A673 (cell line): ENCODE measurements at regions not wholly inside any gene's neighbourhood (a gene's known extent, or its start where the extent isn't known, plus 50 kb on each side); places are given as distances from the start of the nearest gene placed in this dataset.

Source experiments
- BruUV-seq: library from RNA; stranded (reverse); fragments of 400-500 nt; replicated peaks from 2 replicates; lab custom pipeline; 2021; lab: Mats Ljungman, UMichigan
- CTCF ChIA-PET: fragments of 300-600 bp; sonication (Branson Sonifier 250); formaldehyde crosslinking; loops from one replicate; lab custom pipeline; 2022; ENCODE audit warnings: antibody characterized with exemption; lab: Charles Lee
- POLR2A ChIA-PET: fragments of 300-600 bp; sonication (Branson Sonifier 250); formaldehyde crosslinking; loops from one replicate; lab custom pipeline; 2022; ENCODE audit warnings: antibody characterized with exemption; ENCODE audit not compliant: low non-redundant PET; lab: Charles Lee
- DNase-seq: peaks from one replicate; pipeline ENCODE4 v3.0.0-alpha.2; 2015; ENCODE audit warnings: low spot score
- H3K27ac ChIP-seq: fragments of 200-600 bp; sonication (generic); 2 replicates; pipeline ENCODE4 v1.5.1; 2016; ENCODE audit warnings: mixed run types, low read depth, mild to moderate bottlenecking, mixed read lengths, antibody characterized with exemption, low read length; ENCODE audit not compliant: poor library complexity, severe bottlenecking
- H3K27me3 ChIP-seq: fragments of 200-600 bp; sonication (generic); replicated peaks from 2 replicates; pipeline ENCODE4 v1.6.1; 2017; ENCODE audit warnings: mixed run types, low read depth, mild to moderate bottlenecking, mixed read lengths, antibody characterized with exemption, low read length; ENCODE audit not compliant: insufficient read depth, poor library complexity
- H3K36me3 ChIP-seq: fragments of 200-600 bp; sonication (generic); 2 replicates; pipeline ENCODE4 v1.6.1; 2016; ENCODE audit warnings: mixed run types, mild to moderate bottlenecking, mixed read lengths, antibody characterized with exemption, low read length; ENCODE audit not compliant: insufficient read depth, poor library complexity, severe bottlenecking
- H3K4me1 ChIP-seq: fragments of 200-600 bp; sonication (generic); 2 replicates; pipeline ENCODE4 v1.6.1; 2017; ENCODE audit warnings: mixed run types, mild to moderate bottlenecking, mixed read lengths, antibody characterized with exemption, low read length; ENCODE audit not compliant: insufficient read depth, poor library complexity, severe bottlenecking
- H3K4me3 ChIP-seq: fragments of 200-600 bp; sonication (generic); 2 replicates; pipeline ENCODE4 v1.5.1; 2016; ENCODE audit warnings: low read depth, mixed run types, mild to moderate bottlenecking, mixed read lengths, low read length; ENCODE audit not compliant: poor library complexity, severe bottlenecking
- H3K9me3 ChIP-seq: fragments of 200-600 bp; sonication (generic); 2 replicates; pipeline ENCODE4 v1.6.1; 2016; ENCODE audit warnings: mixed run types, low read depth, mild to moderate bottlenecking, mixed read lengths, antibody characterized with exemption, low read length; ENCODE audit not compliant: poor library complexity, severe bottlenecking
- EZH2 ChIP-seq: fragments of 200-600 bp; sonication (generic); IDR thresholded peaks from 2 replicates; pipeline ENCODE4 v1.6.1; 2017; ENCODE audit warnings: borderline replicate concordance, low read depth, mild to moderate bottlenecking, mixed read lengths, antibody characterized with exemption, low read length; ENCODE audit not compliant: poor library complexity, severe bottlenecking
- intact Hi-C: fragments of 100-400 bp; cut with micrococcal nuclease; formaldehyde crosslinking; loops from one replicate; pipeline ENCODE4 v1.10.0; 2022; ENCODE audit not compliant: unreplicated experiment
- TF ChIP-seq, protein P1 (sequence below): fragments of 300-800, 200-600 bp; sonication (generic); conservative IDR thresholded peaks from 2 replicates; pipeline ENCODE4 v1.5.1; 2017; ENCODE audit warnings: low read depth, mild to moderate bottlenecking, antibody characterized with exemption, low read length, moderate library complexity, mixed read lengths

DNA sequence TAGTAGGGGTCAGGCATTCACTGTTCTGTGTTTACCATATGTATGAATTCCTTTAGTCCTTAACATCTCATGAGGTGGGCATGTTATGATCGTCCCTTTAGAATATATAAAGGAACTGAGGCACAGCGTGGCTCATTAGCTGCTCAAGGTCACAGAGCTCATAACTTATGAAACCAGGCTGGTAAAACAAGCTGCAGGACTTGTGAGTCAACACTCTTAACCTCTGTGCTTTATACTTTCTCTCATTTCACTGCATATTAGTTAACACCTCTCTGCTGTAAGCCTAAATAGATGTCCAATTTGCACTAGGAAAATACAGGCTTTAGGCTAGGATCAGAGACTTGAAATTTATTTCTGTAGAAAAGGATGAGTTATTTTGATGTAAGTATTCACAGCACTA, 180.3 kb upstream of the HDAC9 start:
- ChIA-PET CTCF (no interaction called here), POLR2A (interaction anchor here (0.6 kb wide), 1 partner anchor 82 kb away, joined by 3 read pairs; no protein-coding TSS in a partner anchor)
- Histone ChIP-seq H3K27me3 (no peaks in the 10 kb centered on the region), H3K9me3 (no peaks in the 10 kb centered on the region), H3K4me1 (peaks cover 3% of the 10 kb centered on the region), H3K36me3 (no peaks in the 10 kb centered on the region), H3K27ac (no peak overlapping the region), H3K4me3 (no peak overlapping the region)
- TF ChIP-seq, protein P1, sequence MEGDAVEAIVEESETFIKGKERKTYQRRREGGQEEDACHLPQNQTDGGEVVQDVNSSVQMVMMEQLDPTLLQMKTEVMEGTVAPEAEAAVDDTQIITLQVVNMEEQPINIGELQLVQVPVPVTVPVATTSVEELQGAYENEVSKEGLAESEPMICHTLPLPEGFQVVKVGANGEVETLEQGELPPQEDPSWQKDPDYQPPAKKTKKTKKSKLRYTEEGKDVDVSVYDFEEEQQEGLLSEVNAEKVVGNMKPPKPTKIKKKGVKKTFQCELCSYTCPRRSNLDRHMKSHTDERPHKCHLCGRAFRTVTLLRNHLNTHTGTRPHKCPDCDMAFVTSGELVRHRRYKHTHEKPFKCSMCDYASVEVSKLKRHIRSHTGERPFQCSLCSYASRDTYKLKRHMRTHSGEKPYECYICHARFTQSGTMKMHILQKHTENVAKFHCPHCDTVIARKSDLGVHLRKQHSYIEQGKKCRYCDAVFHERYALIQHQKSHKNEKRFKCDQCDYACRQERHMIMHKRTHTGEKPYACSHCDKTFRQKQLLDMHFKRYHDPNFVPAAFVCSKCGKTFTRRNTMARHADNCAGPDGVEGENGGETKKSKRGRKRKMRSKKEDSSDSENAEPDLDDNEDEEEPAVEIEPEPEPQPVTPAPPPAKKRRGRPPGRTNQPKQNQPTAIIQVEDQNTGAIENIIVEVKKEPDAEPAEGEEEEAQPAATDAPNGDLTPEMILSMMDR, result no peak
- no peak for TF ChIP-seq EZH2
- no peak for DNase-seq
- intact Hi-C loops, result no loop called here
- BruUV-seq, result no TSS peak

DNA sequence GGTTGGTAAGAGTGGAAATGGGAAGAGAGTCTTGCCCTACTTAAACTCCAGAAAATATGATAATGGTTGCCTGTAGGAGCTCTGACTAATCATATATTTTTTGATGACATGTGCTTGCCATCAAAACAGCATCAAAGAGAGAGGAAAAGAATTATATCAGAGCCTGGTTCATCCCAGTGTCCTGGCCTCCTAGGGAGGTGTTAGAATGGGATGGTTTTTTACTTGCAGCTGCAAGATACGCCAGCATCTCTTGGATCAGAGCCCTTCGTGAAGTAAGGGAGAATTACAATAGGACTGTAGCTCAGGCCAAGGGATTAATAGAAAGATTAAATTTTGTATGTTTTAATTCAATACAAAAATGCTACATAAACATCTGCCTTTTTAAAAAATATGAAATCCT, 177.6 kb upstream of the HDAC9 start:
- no peaks in the 10 kb centered on the region for H3K36me3 ChIP-seq
- TF ChIP-seq, protein P1, result no peak
- TF ChIP-seq EZH2, result no peak
- intact Hi-C loops, result no loop called here
- DNase-seq, result no peak
- H3K4me3 ChIP-seq, result no peak overlapping the region
- BruUV-seq, result no TSS peak
- H3K27me3 ChIP-seq, result no peaks in the 10 kb centered on the region
- peaks cover 3% of the 10 kb centered on the region for H3K4me1 ChIP-seq
- no peak overlapping the region for H3K27ac ChIP-seq
- CTCF ChIA-PET, result no interaction called here
- no peaks in the 10 kb centered on the region for H3K9me3 ChIP-seq
- POLR2A ChIA-PET, result no interaction called here

DNA sequence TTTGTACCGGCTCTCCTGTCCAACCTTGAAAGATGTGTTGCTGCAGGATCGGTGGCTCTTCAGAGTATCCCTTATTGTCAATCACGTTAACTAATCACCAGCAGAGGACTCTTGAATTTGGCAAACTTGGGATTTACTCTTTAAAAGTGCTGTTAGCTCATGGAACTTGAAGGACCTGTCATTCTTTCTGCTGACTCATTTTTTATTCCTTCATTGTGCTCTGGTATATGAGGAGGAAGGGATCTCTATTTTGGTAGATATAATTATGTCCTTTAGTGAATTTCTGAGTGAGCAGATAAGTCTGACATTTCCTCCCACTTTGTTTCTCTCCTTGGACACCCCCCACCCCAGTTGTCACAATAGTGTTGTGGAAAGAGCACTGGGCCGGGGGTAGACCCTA, 175.1 kb upstream of the HDAC9 start:
- TF ChIP-seq, protein P1, result no peak
- intact Hi-C loops, result loop anchor here (5.0 to 10.0 kb wide), 3 partner anchors 256 to 548 kb away; no protein-coding TSS in a partner anchor
- no peaks in the 10 kb centered on the region for H3K9me3 ChIP-seq
- no peak overlapping the region for H3K27ac ChIP-seq
- BruUV-seq, result no TSS peak
- no peak for DNase-seq
- H3K4me1 ChIP-seq, result no peaks in the 10 kb centered on the region
- no peak overlapping the region for H3K4me3 ChIP-seq
- POLR2A ChIA-PET, result no interaction called here
- H3K27me3 ChIP-seq, result no peaks in the 10 kb centered on the region
- H3K36me3 ChIP-seq, result no peaks in the 10 kb centered on the region
- CTCF ChIA-PET, result interaction anchor here (1.8 kb wide), 1 partner anchor 550 kb away, joined by 8 read pairs; no protein-coding TSS in a partner anchor
